Fibroblast of mammary gland (primary cell): ENCODE measurements at regions not wholly inside any gene's neighbourhood (a gene's known extent, or its start where the extent isn't known, plus 50 kb on each side); places are given as distances from the start of the nearest gene placed in this dataset.

Experiments
- DNase-seq: peaks from one replicate; pipeline ENCODE4 v3.0.0-alpha.2; 2010; ENCODE audit warnings: low read depth
- H3K4me3 ChIP-seq: 2 replicates; pipeline ENCODE4 v1.5.1; 2011; ENCODE audit warnings: low read depth, mild to moderate bottlenecking, low read length, moderate library complexity; ENCODE audit not compliant: control insufficient read depth
- TF ChIP-seq, protein P1 (sequence below): conservative IDR thresholded peaks from 2 replicates; pipeline ENCODE4 v1.5.1; 2011; ENCODE audit warnings: low read depth, low read length, inconsistent platforms; ENCODE audit not compliant: control insufficient read depth, insufficient read depth

DNA sequence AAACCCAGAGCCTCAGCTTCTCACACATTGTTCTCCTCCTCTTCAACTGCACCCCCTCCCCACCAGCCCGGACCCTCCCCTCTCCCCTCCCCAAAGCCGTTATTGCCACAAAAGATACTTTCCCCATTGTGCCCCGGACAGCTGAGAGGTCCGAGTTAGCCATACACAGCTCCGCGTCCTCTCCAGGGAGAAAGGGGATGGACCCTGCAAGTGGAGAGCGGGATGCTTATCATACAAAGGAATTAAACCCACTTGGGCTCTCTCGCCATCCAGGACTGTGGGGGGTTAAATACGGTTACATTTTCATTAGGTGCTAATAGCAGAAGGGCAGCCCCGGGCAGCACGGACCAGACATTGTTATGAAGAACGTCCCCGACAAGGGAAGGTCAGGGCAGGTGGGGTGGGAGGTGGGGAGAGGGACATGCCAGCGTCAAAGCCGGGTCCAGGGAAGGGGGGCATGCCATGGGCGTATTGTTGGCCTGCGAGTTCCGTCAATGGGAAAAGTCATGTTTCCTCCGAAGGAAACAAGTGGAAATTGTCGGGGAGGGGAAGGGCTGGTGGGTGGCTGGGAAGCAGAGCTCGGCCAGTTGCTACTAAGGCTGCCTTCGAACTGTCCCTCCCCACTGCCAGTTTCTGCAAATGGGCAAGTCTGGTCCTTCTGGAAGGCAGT is 99.1 kb downstream of the SOX9 start:
- H3K4me3 ChIP-seq, result no peak overlapping the region
- TF ChIP-seq, protein P1, sequence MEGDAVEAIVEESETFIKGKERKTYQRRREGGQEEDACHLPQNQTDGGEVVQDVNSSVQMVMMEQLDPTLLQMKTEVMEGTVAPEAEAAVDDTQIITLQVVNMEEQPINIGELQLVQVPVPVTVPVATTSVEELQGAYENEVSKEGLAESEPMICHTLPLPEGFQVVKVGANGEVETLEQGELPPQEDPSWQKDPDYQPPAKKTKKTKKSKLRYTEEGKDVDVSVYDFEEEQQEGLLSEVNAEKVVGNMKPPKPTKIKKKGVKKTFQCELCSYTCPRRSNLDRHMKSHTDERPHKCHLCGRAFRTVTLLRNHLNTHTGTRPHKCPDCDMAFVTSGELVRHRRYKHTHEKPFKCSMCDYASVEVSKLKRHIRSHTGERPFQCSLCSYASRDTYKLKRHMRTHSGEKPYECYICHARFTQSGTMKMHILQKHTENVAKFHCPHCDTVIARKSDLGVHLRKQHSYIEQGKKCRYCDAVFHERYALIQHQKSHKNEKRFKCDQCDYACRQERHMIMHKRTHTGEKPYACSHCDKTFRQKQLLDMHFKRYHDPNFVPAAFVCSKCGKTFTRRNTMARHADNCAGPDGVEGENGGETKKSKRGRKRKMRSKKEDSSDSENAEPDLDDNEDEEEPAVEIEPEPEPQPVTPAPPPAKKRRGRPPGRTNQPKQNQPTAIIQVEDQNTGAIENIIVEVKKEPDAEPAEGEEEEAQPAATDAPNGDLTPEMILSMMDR, result no peak
- DNase-seq, result no peak

DNA sequence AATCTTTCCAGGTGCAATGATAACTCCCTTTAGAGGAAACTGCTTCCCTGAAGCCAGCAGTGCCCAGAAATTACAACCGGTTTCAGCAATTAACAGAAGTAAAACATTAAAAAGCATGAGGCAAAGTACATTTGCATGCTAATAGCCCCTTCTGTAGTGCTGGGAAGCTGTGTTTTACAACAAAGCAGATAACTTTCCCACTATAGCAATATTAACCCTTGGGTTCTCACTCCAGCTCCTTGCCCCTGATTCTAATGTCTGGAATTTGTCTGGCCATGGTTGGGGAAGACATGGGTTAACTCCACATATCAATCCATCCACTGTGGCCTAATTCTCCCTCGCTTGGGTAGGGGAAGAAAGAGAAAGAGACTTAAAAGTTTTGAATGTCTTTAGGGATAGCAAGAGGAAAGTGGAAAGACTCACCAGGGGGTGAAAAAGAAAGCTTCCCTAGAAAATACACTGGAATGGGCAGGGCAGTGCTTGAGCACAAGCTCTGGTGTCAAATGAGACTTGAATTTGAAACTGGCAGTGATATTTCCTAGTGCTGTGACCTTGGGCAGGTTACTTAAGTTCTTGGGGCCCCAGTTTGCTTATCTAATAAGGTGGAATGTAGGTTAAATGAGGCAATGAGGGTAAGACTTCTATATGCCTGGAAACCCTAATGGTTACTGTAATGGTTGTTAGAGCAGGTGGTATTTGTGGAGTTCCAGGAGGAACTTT is 102.0 kb downstream of the SOX9 start:
- TF ChIP-seq, protein P1, result no peak
- H3K4me3 ChIP-seq, result no peak overlapping the region
- no peak for DNase-seq

DNA sequence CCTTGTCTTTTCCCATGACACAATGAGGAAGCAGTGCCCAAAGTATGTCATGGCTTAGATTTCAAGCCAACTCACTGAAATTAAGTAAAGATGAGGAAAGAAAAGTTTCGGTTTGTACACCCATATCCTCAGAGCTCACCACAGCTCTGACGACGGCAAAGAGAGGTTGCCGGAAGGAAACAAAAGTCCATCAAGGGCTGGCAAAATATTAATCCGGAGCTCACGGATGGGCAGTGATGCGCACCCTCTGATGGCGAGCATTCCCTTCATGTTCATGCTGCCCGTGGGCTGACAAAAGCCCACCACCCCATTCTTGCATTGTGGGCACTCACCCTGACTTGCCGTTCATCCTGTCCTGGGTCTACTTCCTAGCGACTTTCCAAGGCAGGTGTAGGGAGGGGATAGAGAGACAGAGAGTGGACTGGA is 103.1 kb downstream of the SOX9 start:
- TF ChIP-seq, protein P1, result no peak
- DNase-seq, result no peak

DNA sequence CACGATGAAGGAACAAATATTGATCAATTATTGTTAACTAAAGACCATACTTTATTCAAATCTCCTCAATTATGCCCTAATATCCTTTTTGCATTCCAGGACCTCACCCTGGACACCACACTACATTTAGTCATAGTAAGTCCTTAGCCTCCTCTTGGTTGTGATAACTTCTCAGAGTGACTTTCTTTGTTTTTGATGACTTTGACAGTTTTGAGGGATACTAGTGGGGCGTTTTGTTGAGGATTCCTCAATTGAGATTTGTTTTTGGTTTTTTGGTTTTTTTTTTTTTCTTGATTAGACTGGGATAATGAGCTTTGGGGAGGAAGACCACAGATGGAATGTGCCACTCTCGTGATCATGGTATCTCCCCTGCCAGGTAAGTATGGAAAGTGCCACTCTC is 105.5 kb downstream of the SOX9 start:
- no peak for DNase-seq
- TF ChIP-seq, protein P1, result no peak
- H3K4me3 ChIP-seq, result no peak overlapping the region

More for the DNA sequence above, 103.1 kb downstream of the SOX9 start:
- H3K4me3 ChIP-seq, result no peak overlapping the region

DNA sequence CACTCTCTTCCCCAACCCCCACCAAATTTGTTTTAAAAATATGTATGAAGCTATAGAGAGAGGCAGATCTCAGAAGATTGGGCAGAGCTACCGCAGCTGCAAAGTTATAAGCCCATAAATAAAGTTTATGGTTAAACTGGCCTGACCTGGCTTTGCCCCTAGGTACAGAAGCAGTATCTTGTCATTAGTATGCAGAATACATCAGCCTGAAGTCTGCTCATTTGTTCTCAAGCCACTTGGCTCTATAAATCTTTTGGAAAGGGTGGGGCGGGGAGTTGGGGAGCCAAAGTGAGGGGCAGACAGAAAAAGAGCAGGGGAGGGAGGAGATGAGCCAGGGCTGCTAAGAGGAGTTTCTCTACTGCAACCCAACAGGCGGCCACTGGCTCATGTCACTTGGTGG is 113.2 kb downstream of the SOX9 start:
- TF ChIP-seq, protein P1, result no peak
- DNase-seq, result no peak
- no peak overlapping the region for H3K4me3 ChIP-seq

DNA sequence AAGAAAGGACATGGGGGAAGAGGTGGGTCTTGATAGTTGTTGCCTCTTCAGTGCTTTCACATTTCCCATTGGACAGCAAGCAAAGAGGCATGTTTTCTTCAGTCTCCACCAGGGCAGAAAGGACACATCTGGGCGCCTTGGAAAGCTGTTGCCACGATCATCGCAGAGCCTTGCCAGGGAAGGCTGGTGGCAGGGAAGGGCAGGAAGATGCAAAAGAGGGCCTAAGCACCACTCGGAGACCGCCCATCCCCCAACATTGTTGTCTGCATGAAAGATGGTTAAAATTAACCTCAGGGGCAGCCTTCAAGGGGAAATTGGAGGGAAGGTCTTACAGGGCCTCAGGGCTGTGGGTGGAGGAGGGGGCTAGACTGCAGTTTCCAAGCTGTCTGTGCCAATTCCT is 114.2 kb downstream of the SOX9 start:
- no peak for DNase-seq
- TF ChIP-seq, protein P1, result no peak
- no peak overlapping the region for H3K4me3 ChIP-seq
